OCI-LY7 (cell line): ENCODE measurements at regions not wholly inside any gene's neighbourhood (a gene's known extent, or its start where the extent isn't known, plus 50 kb on each side); places are given as distances from the start of the nearest gene placed in this dataset.

ENCODE experiments used
- CTCF ChIP-seq: fragments of 200-600 bp; sonication (generic); conservative IDR thresholded peaks from 2 replicates; pipeline ENCODE4 v1.5.1; 2014; ENCODE audit warnings: mild to moderate bottlenecking, antibody characterized with exemption, low read length, moderate library complexity, mixed read lengths
- EZH2phosphoT487 ChIP-seq: fragments of 200-600 bp; sonication (generic); IDR thresholded peaks from 2 replicates; pipeline ENCODE4 v1.6.1; 2018; ENCODE audit warnings: low read depth, borderline replicate concordance, mild to moderate bottlenecking, mixed run types, antibody characterized with exemption, low read length, moderate library complexity, mixed read lengths

DNA sequence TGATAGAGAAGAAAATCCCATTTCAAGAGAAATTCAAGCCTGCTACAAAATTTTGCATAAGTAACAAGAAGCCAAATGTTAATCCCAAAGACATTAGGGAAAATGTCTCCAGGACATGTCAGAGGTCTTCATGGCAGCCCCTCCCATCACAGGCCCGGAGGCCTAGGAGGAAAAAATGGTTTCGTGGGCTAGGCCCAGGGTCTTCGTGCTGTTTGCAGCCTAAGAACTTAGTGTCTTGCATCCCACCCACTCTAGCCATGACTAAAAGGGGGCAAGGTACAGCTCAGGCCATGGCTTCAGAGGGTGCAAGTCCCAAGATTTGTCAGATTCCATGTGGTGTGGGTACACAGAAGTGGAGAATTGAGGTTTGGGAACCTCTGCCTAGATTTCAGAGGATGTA lies 57.8 kb upstream of the TAPT1 start:
- TF ChIP-seq CTCF, result no peak
- no peak for TF ChIP-seq EZH2phosphoT487
